HG02610 (cell line): ENCODE measurements at regions not wholly inside any gene's neighbourhood (a gene's known extent, or its start where the extent isn't known, plus 50 kb on each side); places are given as distances from the start of the nearest gene placed in this dataset.

ENCODE experiments used
- ATAC-seq: cut with Tn5 transposase; IDR thresholded peaks from one replicate; pipeline ENCODE4 v1.9.1; 2021; ENCODE audit warnings: mild to moderate bottlenecking, moderate library complexity; ENCODE audit not compliant: unreplicated experiment

GRCh38 chr2:228253752-228254151, 72.3 kb upstream of the SPHKAP start:
- no peak for ATAC-seq

GRCh38 chr2:228247335-228247734, 65.8 kb upstream of the SPHKAP start:
- no peak for ATAC-seq

- no peak for ATAC-seq
These were observed 64.1 kb upstream of the SPHKAP start for GRCh38 chr2:228245601-228246000.

- no peak for ATAC-seq
These were observed 61.1 kb upstream of the SPHKAP start for GRCh38 chr2:228242591-228242990.

- ATAC-seq: no peak
These were observed 58.5 kb upstream of the SPHKAP start for GRCh38 chr2:228239907-228240561.

- no peak for ATAC-seq
These were observed 57.9 kb upstream of the SPHKAP start for GRCh38 chr2:228239207-228239906.
